Neural cell (in vitro differentiated cells): ENCODE measurements at regions not wholly inside any gene's neighbourhood (a gene's known extent, or its start where the extent isn't known, plus 50 kb on each side); places are given as distances from the start of the nearest gene placed in this dataset.

Experiments used
- EP300 ChIP-seq: fragments of 450-650 bp; conservative IDR thresholded peaks from 2 replicates; pipeline ENCODE4 v1.6.1; 2014; ENCODE audit warnings: antibody characterized with exemption, mild to moderate bottlenecking, moderate library complexity; ENCODE audit not compliant: poor library complexity, severe bottlenecking
- RAD21 ChIP-seq: fragments of 450-650 bp; conservative IDR thresholded peaks from 2 replicates; pipeline ENCODE4 v1.6.1; 2014; ENCODE audit warnings: antibody characterized with exemption, mild to moderate bottlenecking, moderate library complexity
- TAF1 ChIP-seq: IDR thresholded peaks from 2 replicates; pipeline ENCODE4 v1.6.1; 2012; ENCODE audit warnings: low read depth
- TF ChIP-seq, protein P1 (sequence below): fragments of 450-650 bp; IDR thresholded peaks from 2 replicates; pipeline ENCODE4 v1.5.1; 2014; ENCODE audit warnings: antibody characterized with exemption, mild to moderate bottlenecking, moderate library complexity; ENCODE audit not compliant: poor library complexity, severe bottlenecking

- TF ChIP-seq, protein P1, sequence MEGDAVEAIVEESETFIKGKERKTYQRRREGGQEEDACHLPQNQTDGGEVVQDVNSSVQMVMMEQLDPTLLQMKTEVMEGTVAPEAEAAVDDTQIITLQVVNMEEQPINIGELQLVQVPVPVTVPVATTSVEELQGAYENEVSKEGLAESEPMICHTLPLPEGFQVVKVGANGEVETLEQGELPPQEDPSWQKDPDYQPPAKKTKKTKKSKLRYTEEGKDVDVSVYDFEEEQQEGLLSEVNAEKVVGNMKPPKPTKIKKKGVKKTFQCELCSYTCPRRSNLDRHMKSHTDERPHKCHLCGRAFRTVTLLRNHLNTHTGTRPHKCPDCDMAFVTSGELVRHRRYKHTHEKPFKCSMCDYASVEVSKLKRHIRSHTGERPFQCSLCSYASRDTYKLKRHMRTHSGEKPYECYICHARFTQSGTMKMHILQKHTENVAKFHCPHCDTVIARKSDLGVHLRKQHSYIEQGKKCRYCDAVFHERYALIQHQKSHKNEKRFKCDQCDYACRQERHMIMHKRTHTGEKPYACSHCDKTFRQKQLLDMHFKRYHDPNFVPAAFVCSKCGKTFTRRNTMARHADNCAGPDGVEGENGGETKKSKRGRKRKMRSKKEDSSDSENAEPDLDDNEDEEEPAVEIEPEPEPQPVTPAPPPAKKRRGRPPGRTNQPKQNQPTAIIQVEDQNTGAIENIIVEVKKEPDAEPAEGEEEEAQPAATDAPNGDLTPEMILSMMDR = peak; percentile 47
- TF ChIP-seq EP300 (peak; percentile 52), RAD21 (peak; percentile 62), TAF1 (peak; percentile 86)
Measured at GRCh38 chr13:74289861-74290773, 155.9 kb upstream of the KLF12 start.
